Spleen (tissue), 11 donors: ENCODE measurements at regions not wholly inside any gene's neighbourhood (a gene's known extent, or its start where the extent isn't known, plus 50 kb on each side); places are given as distances from the start of the nearest gene placed in this dataset.
"Not testable (repeated sequence)": the region's sequence is repeated elsewhere in the genome, so short reads cannot be mapped to it uniquely, and the experiment has no call there.

ENCODE experiments used
- DNase-seq: peaks from one replicate; pipeline ENCODE4 v3.0.0-alpha.2; 2020
- H3K27ac ChIP-seq, 8 donors: fragments of 200-600 bp; sonication (generic) in 7 of 8; 1 replicate in 4 of 8; 2 replicates in 4 of 8; pipeline versions ENCODE4 v1.5.0 to v1.8.0; 2016 to 2021; ENCODE audit warnings: inconsistent platforms in 4 of 8, mild to moderate bottlenecking in 4 of 8, moderate library complexity in 1 of 8
- H3K27me3 ChIP-seq, 7 donors: fragments of 200-600 bp; sonication (generic) in 6 of 7; replicated peaks in 1 of 7; 1 replicate in 4 of 7; 2 replicates in 3 of 7; pipeline versions ENCODE4 v1.5.0 to v1.8.0; 2016 to 2021; ENCODE audit warnings: inconsistent platforms in 3 of 7, mild to moderate bottlenecking in 1 of 7
- H3K36me3 ChIP-seq, 6 donors: fragments of 200-600 bp; sonication (generic) in 5 of 6; 1 replicate in 4 of 6; 2 replicates in 2 of 6; pipeline versions ENCODE4 v1.5.0 to v1.8.0; 2016 to 2021; ENCODE audit warnings: inconsistent platforms in 2 of 6
- H3K4me1 ChIP-seq, 6 donors: fragments of 200-600 bp; sonication (generic) in 5 of 6; 1 replicate in 3 of 6; 2 replicates in 3 of 6; pipeline versions ENCODE4 v1.5.0 to v1.8.0; 2016 to 2021; ENCODE audit warnings: inconsistent platforms in 3 of 6
- H3K4me3 ChIP-seq, 8 donors: fragments of 200-600 bp; sonication (generic) in 7 of 8; 1 replicate in 4 of 8; 2 replicates in 4 of 8; pipeline versions ENCODE4 v1.5.0 to v1.8.0; 2016 to 2021; ENCODE audit warnings: inconsistent platforms in 4 of 8, mild to moderate bottlenecking in 4 of 8, moderate library complexity in 2 of 8
- H3K9me3 ChIP-seq, 8 donors: fragments of 200-600 bp; sonication (generic) in 7 of 8; 1 replicate in 4 of 8; 2 replicates in 4 of 8; pipeline versions ENCODE4 v1.5.0 to v1.8.0; 2016 to 2021; ENCODE audit warnings: inconsistent platforms in 4 of 8
- CTCF ChIP-seq, 11 experiments: fragments of 200-600 bp in 7 of 11; fragments of 450-650 bp in 4 of 11; sonication (generic) in 4 of 11; IDR thresholded peaks in 8 of 11; conservative IDR thresholded peaks in 3 of 11; 1 replicate in 7 of 11; 2 replicates in 4 of 11; pipeline versions ENCODE4 v1.4.0 to v1.8.0; 2016 to 2021; ENCODE audit warnings: antibody characterized with exemption in 11 of 11, inconsistent platforms in 4 of 11, mild to moderate bottlenecking in 1 of 11
- POLR2A ChIP-seq, 3 donors: fragments of 450-650 bp; IDR thresholded peaks; one replicate each; pipeline ENCODE4 v1.5.1; 2017; ENCODE audit warnings: antibody characterized with exemption in 3 of 3, mild to moderate bottlenecking in 1 of 3
- POLR2AphosphoS5 ChIP-seq, 3 donors: sonication (generic); formaldehyde crosslinking; IDR thresholded peaks; one replicate each; pipeline ENCODE4 v1.5.1; 2017; ENCODE audit warnings: antibody characterized with exemption in 3 of 3
- WGBS, 5 donors: extraction: QIAGEN DNeasy Blood & Tissue Kit in 3 of 5; methylation state at CpG; one replicate each; pipeline versions ENCODE4 v1.1.5 to v1.1.7; 2013 to 2018; 5-methylcytosine and 5-hydroxymethylcytosine counted together
- intact Hi-C: fragments of 100-400 bp; cut with DNase I; formaldehyde crosslinking; loops from one replicate; pipeline ENCODE4 v1.15.0; 2023; ENCODE audit warnings: low total_unique reads
- donor health status: healthy with polysubstance abuse.
- donor health status: DM: no; HTN: no; CAD: no; lungs with moderate emphysema.
- donor health status: DM: no; HTN: no; CAD: no.
- donor health status: Bipolar disorder and iron deficiency.
- donor health status: healthy.
- donor health status: DM: no; HTN: no; CAD: no.
- donor health status: DM: yes; HTN: yes; CAD: no.

- Histone ChIP-seq H3K9me3 (peaks cover 0 to 96% (median 93%) of the 10 kb centered on the region in 8 donors), H3K4me1 (no peaks in the 10 kb centered on the region), H3K4me3 (no peak overlapping the region), H3K27ac (no peak overlapping the region), H3K36me3 (no peaks in the 10 kb centered on the region), H3K27me3 (no peaks in the 10 kb centered on the region)
- intact Hi-C loops, result no loop called here
- DNase-seq, result peak; percentile 49
- TF ChIP-seq POLR2AphosphoS5 (IDR thresholded peaks at IDR 0.05) (no peak), POLR2A (IDR thresholded peaks at IDR 0.05) (no peak)
- WGBS, 5 donors, result 85 to 91% (median 88%) methylated on average over 11 to 13 of the region's 13 CpGs
Observed at GRCh38 chr15:25173241-25174028, 218.6 kb downstream of the SNRPN start.

- intact Hi-C loops, result not testable (repeated sequence)
- peaks cover 0 to 100% (median 97%) of the 10 kb centered on the region in 8 donors for H3K9me3 ChIP-seq
Observed at GRCh38 chr15:25174149-25174548, 219.4 kb downstream of the SNRPN start.

DNA sequence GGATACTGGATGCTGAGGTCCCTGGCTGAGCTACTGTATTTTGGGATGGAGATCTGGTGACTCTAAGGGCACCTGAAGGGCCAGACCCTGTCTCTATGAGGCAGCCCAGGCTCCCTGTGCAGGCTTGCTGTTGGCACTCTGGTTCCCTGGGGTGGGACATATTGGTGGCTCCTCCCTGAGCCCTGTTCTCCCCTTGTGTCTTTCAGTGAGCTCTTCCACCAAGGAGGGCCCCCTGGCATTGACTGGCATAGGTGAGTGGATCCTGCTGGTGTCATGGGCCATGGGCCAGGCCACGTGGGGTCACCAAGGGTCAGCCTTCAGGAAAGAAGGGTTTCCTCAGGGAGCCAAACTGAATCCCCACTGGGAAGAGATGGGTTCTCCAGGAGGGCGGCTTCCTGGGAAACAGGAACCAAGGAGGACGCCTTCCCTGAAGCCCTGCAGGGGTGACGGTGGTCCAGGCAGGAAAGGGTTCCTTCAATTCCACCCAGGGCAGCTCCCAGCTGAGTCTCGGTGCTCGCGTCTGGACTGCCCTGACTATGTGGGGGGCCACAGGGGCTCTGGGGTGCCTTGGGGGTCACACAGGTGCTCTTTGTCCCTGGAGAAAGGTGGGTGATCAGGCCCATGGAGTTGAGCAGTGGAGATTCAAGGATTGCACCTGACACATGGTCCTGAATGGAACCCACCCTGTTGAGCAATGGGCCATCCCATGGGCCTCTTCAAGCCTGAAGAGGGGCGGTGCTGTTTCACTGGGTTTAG, 220.4 kb downstream of the SNRPN start:
- Histone ChIP-seq H3K27ac (no peak overlapping the region), H3K4me3 (no peak overlapping the region), H3K36me3 (no peaks in the 10 kb centered on the region), H3K9me3 (peaks cover 0 to 100% (median 92%) of the 10 kb centered on the region in 8 donors), H3K27me3 (no peaks in the 10 kb centered on the region), H3K4me1 (no peaks in the 10 kb centered on the region)
- no peak for TF ChIP-seq POLR2A (IDR thresholded peaks at IDR 0.05)
- intact Hi-C loops, result no loop called here
- WGBS, 5 donors, result 60 to 84% (median 80%) methylated on average over 3 to 8 of the region's 8 CpGs
- peak; percentile 50 for DNase-seq

More at GRCh38 chr15:25174149-25174548, 219.4 kb downstream of the SNRPN start:
- H3K36me3 ChIP-seq, H3K27me3 ChIP-seq, H3K4me3 ChIP-seq, H3K27ac ChIP-seq, H3K4me1 ChIP-seq, DNase-seq: not testable (repeated sequence)
- WGBS, 5 donors, result 85 to 92% (median 88%) methylated on average over 10 of the region's 10 CpGs

DNA sequence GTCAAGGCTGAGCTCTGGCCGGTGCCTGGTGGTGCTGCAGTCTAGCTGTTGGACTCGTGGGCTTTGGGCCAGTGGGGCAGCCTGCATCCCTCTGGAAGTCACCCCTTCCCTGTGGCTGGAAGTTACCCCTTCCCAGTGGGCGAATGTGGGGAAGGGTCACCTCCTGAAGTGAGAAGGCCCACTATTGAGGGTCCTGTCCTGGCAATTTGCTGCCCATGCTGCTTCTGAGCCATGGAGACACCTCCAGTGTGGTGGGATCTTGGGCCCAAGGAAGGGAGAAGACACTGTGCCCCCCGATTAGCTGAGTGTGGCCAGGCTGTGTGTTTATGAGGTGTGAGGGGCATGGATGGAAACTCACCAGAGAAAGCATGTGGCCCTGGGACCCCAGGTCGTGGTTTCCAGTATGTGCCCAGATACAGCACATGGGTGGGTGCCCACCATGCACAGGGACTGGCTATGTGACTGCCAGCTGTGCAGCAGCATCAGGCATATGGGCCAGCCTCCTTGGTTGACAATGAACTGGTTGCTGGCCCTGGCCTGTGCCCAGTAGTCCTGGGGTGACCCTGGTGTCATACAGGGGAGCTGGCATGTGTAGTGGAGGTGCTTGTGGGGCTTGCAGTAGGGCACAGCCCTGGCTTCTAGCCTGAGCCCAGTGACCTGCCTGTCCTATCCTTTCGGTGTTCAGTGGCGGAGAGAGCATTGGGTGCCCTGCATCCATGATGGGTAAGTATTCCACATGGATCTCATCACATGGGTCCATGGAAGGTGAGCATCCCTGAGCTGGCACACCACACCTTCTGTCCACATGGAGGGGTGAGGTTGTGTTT, 221.2 kb downstream of the SNRPN start:
- intact Hi-C loops, result no loop called here
- WGBS, 5 donors, result 69 to 86% (median 75%) methylated on average over 3 to 7 of the region's 7 CpGs
- Histone ChIP-seq H3K4me1 (no peaks in the 10 kb centered on the region), H3K9me3 (peaks cover 0 to 100% (median 90%) of the 10 kb centered on the region in 8 donors), H3K36me3 (no peaks in the 10 kb centered on the region), H3K4me3 (no peak overlapping the region), H3K27me3 (no peaks in the 10 kb centered on the region), H3K27ac (no peak overlapping the region)
- TF ChIP-seq CTCF (IDR thresholded peaks at IDR 0.05 in 8 of 11, conservative IDR thresholded peaks at IDR 0.05 in 3 of 11) (no peak), POLR2AphosphoS5 (IDR thresholded peaks at IDR 0.05) (no peak), POLR2A (IDR thresholded peaks at IDR 0.05) (no peak)
- DNase-seq, result peak; percentile 56

GRCh38 chr15:25176616-25176923, 221.8 kb downstream of the SNRPN start:
- Histone ChIP-seq H3K4me3 (no peak overlapping the region), H3K27ac (no peak overlapping the region), H3K4me1 (no peaks in the 10 kb centered on the region), H3K9me3 (peaks cover 0 to 100% (median 90%) of the 10 kb centered on the region in 8 donors), H3K27me3 (no peaks in the 10 kb centered on the region), H3K36me3 (no peaks in the 10 kb centered on the region)
- 87 to 95% (median 91%) methylated on average over 6 to 7 of the region's 7 CpGs for WGBS, 5 donors
- intact Hi-C loops, result no loop called here
- peak; percentile 62 for DNase-seq
- TF ChIP-seq CTCF (IDR thresholded peaks at IDR 0.05 in 8 of 11, conservative IDR thresholded peaks at IDR 0.05 in 3 of 11), result no peak
- TF ChIP-seq POLR2AphosphoS5 (IDR thresholded peaks at IDR 0.05), result no peak
- TF ChIP-seq POLR2A (IDR thresholded peaks at IDR 0.05), result no peak
